GM10248 (cell line): ENCODE measurements at regions not wholly inside any gene's neighbourhood (a gene's known extent, or its start where the extent isn't known, plus 50 kb on each side); places are given as distances from the start of the nearest gene placed in this dataset.

Experiments used
- CTCF ChIA-PET: fragments of 300-600 bp; sonication (Branson Sonifier 250); formaldehyde crosslinking; extraction: SDS; loops from one replicate; lab custom pipeline; 2021; ENCODE audit warnings: antibody characterized with exemption; lab: Yijun Ruan, JAX
- POLR2A ChIA-PET: fragments of 350-650 bp; sonication (Branson Sonifier 250); formaldehyde crosslinking; extraction: SDS; loops from one replicate; lab custom pipeline; 2020; ENCODE audit warnings: antibody characterized with exemption; lab: Yijun Ruan, JAX
- DNase-seq: peaks from one replicate; pipeline ENCODE4 v3.0.0; 2012; ENCODE audit errors: extremely low spot score
- CTCF ChIP-seq: IDR thresholded peaks from 2 replicates; pipeline ENCODE4 v1.5.1; 2012; ENCODE audit warnings: mild to moderate bottlenecking, low read depth; ENCODE audit errors: extremely low read depth, missing control alignments, control extremely low read depth

GRCh38 chr2:128399690-128400291 lies 81.1 kb upstream of the HS6ST1 start:
- ChIA-PET POLR2A (no interaction called here), CTCF (no interaction called here)
- DNase-seq = no peak
- no peak for TF ChIP-seq CTCF

GRCh38 chr2:128401680-128402079 lies 83.0 kb upstream of the HS6ST1 start:
- DNase-seq = no peak
- TF ChIP-seq CTCF = no peak
- ChIA-PET POLR2A (no interaction called here), CTCF (no interaction called here)

- CTCF ChIA-PET = interaction anchor here (1.2 to 1.3 kb wide), 2 partner anchors 12 to 223 kb away, joined by 3 read pairs; no protein-coding TSS in a partner anchor
- no peak for DNase-seq
- POLR2A ChIA-PET = no interaction called here
- no peak for TF ChIP-seq CTCF
These were observed 84.4 kb upstream of the HS6ST1 start for GRCh38 chr2:128402911-128403670.

GRCh38 chr2:128403814-128404708 lies 85.4 kb upstream of the HS6ST1 start:
- POLR2A ChIA-PET = no interaction called here
- no peak for DNase-seq

GRCh38 chr2:128404709-128405466 lies 86.2 kb upstream of the HS6ST1 start:
- DNase-seq = no peak
- no peak for TF ChIP-seq CTCF
- CTCF ChIA-PET = interaction anchor here (1.2 to 1.7 kb wide), 4 partner anchors 9 to 225 kb away, joined by 3 to 6 read pairs (median 3); no protein-coding TSS in a partner anchor
- POLR2A ChIA-PET = no interaction called here

More at GRCh38 chr2:128403814-128404708, 85.4 kb upstream of the HS6ST1 start:
- CTCF ChIA-PET = interaction anchor here (1.2 to 1.7 kb wide), 3 partner anchors 9 to 224 kb away, joined by 3 to 6 read pairs (median 3); no protein-coding TSS in a partner anchor
- TF ChIP-seq CTCF = no peak
